Activated naive CD4-positive, alpha-beta T cell treated with anti-CD3 and anti-CD28 coated beads, Interleukin-2, amount 50 U/mL, for 72 hours (primary cell): ENCODE measurements at regions not wholly inside any gene's neighbourhood (a gene's known extent, or its start where the extent isn't known, plus 50 kb on each side); places are given as distances from the start of the nearest gene placed in this dataset.

Source experiments
- ATAC-seq, 2 donors: fragments of 150-1000 bp; cut with Tn5 transposase; 2 replicates each; pipeline ENCODE4 v1.10.0; 2021; ENCODE audit warnings: mild to moderate bottlenecking in 2 of 2, moderate library complexity in 2 of 2
- DNase-seq, 2 donors: peaks; one replicate each; pipeline ENCODE4 v3.0.0; 2021 to 2022; ENCODE audit warnings: low spot score in 2 of 2
- H3K27ac Mint-ChIP-seq, 2 donors: one replicate each; pipeline ENCODE4 v1.8.0; 2022; ENCODE audit warnings: mild to moderate bottlenecking in 2 of 2, mixed read lengths in 2 of 2
- H3K36me3 Mint-ChIP-seq, 2 donors: one replicate each; pipeline ENCODE4 v1.8.0; 2022; ENCODE audit warnings: mixed read lengths in 2 of 2
- H3K9me3 Mint-ChIP-seq, 2 donors: one replicate each; pipeline ENCODE4 v1.8.0; 2022; ENCODE audit warnings: mixed read lengths in 2 of 2

DNA sequence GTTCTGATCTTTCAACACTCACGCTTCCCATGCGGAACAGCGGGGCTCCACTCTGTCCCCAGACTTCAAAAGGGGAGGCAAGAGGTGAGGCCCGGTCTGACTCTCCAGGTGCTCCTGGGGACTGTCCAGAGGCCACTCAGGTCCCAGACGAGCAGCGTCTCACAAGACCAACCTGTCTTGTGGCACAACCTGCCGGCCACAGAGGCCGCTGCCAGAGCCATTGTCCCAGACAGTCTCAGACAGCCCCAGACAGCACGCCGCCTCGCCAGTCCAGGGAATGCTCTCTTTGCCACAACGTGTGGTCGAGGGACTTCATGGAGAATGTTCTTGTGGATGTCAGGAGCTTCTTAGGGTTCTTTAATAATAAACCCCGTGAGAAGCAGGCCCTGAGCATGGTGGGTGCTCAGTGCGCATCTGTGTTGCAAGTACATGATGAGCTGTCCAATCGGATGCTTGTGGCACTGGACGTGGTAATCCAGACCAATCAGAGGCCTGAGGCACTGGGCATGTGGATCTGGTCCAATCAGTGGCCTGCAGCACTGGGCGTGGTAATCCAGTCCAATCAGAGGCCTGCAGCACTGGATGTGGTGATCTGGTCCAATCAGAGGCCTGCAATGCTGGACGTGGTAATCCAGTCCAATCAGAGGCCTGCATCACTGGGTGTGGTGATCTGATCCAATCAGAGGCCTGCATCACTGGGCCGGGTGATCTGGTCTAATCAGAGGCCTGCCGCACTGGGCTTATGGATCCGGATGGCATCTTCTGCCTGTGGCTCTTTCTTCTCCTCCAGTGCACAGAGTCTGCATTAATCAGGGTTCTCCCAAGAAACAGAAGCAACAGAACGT, 76.4 kb downstream of the TMEM18 start:
- Mint-ChIP-seq H3K27ac (no peak overlapping the region), H3K36me3 (no peaks in the 10 kb centered on the region), H3K9me3 (no peaks in the 10 kb centered on the region)
- no peak for ATAC-seq
- no peak for DNase-seq

DNA sequence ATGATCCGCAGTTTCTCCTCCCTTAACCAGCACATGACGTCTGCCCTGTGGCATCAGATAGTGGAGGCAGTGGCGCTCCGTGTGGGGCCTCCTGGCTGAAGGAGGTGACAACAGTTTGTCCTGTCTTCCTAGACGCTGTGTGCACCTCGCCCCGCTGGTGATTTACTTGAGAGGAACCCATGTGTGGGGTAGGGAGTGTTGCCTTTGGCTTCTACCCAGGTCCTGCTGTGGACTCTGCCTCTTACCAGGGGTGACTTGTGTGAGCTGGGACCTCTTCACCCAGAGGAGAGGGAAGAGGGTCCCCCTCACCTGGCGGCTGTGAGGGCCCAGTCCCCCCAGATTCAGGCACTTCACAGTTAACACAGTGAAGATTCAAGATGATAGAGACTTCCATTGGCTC, 77.6 kb downstream of the TMEM18 start:
- DNase-seq (no peak), ATAC-seq (no peak)
- H3K27ac Mint-ChIP-seq = no peak overlapping the region
- no peaks in the 10 kb centered on the region for H3K9me3 Mint-ChIP-seq
- no peaks in the 10 kb centered on the region for H3K36me3 Mint-ChIP-seq

DNA sequence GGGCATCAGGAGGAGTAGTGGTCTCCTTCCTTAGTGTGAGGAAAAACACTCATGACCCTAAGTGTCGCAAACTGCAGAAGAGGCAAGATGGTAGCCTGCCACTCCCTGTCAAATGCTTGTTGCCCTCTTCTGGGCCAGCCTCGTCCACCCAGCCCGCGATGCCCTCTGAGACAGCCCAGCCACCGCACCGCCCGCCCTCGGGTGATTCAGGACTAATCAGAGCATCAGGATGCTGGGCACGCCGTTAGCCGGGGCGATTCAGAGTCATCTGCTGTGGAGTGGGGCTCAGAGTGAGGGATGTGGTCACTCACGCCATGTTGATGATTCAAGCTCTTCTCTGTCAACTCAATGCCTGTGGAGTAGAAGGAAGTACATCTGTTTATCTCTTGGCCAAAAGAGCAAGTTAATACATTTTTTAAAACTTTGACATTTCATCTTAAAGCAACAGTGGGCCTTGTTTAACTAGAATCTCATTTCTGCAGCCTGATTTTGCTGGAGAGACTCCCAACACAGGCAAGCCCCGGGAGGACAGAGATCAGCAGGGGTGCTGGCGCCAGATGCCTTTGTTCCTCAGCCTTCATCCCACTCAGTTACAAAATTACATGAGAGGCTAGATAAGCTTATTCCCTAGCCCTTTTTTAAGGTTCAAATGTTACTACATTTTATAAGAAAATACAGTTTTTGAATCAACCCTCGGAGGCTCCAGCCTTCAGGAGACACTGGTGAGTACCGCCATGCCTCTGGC, 79.0 kb downstream of the TMEM18 start:
- ATAC-seq = no peak
- no peak for DNase-seq
- Mint-ChIP-seq H3K9me3 (no peaks in the 10 kb centered on the region), H3K27ac (no peak overlapping the region), H3K36me3 (no peaks in the 10 kb centered on the region)

DNA sequence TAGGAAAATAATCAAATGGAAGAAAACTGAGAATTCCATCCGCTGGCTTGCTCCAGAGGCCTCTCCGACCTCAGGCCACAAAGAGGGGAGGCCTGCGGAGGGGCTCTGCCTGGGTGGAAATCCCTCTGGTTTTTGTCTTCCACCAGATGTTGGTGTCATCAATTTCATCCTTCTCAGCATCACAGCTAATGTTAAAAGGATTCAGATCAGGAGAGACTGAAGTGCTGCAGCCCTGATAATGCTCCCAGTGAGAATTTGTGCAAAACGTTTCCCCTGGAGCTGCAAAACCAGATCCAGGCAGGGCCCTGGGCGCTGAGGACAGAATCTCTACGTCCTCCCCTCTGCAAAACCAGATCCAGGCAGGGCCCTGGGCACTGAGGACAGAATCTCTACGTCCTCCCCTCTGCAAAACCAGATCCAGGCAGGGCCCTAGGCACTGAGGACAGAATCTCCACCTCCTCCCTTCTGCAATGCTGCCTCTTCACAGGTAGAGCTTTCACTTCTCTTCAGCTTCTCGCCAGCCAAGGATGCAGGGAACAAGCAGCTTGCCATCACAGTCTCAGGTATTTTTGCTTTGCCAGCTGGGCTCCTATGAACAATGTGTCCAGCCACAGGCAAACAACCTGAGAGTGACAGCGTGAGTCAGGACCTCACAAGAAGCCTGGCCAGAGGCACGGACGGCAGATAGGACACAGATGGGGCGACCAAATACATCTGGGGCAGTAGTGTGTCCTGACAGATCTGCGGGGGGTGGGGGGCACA, 81.2 kb downstream of the TMEM18 start:
- Mint-ChIP-seq H3K36me3 (no peaks in the 10 kb centered on the region), H3K9me3 (no peaks in the 10 kb centered on the region), H3K27ac (no peak overlapping the region)
- no peak for DNase-seq
- ATAC-seq = no peak

DNA sequence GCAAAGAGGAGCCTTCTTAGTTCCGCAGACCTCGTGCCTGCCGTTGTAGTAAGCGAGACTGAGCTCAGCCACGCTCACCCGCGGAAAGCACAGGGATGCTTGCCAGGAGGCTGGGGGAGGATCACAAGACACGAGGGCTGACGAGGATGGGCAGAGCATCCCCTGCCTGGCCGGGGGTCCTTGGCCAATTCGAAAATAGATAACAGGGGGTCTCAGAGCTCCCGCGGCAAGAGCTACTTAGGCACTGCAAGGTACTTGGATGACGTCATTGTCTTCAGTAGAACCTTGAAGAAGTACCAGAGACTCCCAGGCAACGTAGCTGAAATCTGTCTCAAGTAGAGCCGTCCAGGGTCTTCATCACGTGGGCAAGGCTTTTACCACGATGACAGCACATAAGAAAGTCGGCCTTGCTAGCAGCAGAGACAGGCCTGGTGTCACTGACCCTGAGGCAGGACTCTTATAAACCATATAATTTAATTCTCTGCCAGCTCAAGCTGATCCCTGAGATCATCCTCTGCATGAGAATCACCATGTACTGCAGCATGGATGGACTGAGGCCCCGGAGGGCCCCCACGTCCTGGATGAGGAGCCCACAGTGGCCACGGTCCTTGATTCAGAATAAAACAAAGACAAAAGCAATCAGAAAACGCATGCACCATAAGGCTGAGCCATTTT, 81.9 kb downstream of the TMEM18 start:
- Mint-ChIP-seq H3K9me3 (no peaks in the 10 kb centered on the region), H3K27ac (no peak overlapping the region), H3K36me3 (no peaks in the 10 kb centered on the region)
- DNase-seq = no peak
- no peak for ATAC-seq

DNA sequence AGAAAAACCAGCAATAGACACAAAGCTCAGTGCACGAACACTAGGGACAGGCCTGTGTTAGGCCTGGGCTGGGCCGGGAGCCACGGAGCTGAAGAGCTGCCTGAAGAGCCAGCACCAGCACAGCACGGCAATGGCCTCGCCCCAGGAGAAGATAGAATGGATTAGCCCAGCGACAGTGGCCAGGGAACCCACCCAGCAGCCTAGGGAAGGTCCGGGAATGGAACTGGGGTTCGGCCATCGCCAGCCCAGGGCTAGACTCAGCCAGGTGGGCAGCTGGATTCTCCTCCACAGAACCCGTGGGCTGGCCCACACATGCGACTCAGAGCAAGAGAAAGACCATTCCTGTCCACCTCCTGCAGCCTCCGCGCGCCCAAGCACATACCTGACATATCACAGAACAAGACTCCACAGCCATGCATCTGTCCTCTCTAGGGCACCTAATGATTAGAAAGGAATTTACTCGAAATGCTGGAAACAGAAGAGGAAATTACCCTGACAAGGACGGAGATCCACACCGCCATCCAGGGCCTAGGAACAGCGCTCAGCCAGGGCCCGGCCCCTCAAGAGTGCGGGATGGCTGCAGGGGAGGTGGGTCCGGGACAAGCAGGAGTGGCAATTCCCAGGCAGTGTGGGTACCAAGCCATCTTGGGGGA, 82.8 kb downstream of the TMEM18 start:
- H3K9me3 Mint-ChIP-seq = no peaks in the 10 kb centered on the region
- no peak overlapping the region for H3K27ac Mint-ChIP-seq
- no peaks in the 10 kb centered on the region for H3K36me3 Mint-ChIP-seq
- DNase-seq (no peak), ATAC-seq (no peak)

GRCh38 chr2:593356-594026, 83.7 kb downstream of the TMEM18 start:
- H3K9me3 Mint-ChIP-seq = no peaks in the 10 kb centered on the region
- H3K36me3 Mint-ChIP-seq = no peaks in the 10 kb centered on the region
- ATAC-seq = no peak
- H3K27ac Mint-ChIP-seq = no peak overlapping the region
- DNase-seq = no peak

DNA sequence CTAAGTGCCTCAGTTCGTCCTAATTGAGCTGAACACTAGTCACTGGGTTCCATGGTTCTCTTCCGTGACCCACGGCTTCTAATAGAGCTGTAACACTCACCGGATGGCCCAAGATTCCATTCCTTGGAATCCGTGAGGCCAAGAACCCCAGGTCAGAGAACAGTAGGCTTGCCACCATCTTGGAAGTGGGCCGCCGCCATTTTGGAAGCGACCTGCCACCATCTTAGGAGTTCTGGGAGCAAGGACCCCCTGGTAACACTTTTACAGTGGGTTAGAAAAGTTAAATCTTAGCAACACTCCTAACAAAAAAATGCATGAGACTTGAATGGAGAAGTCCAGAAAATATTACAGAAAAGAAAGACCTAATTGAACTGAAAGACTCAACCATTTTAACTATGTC, 84.5 kb downstream of the TMEM18 start:
- Mint-ChIP-seq H3K36me3 (no peaks in the 10 kb centered on the region), H3K27ac (no peak overlapping the region), H3K9me3 (no peaks in the 10 kb centered on the region)
- ATAC-seq (no peak), DNase-seq (no peak)

GRCh38 chr2:590214-591175, 86.7 kb downstream of the TMEM18 start:
- H3K27ac Mint-ChIP-seq = no peak overlapping the region
- H3K9me3 Mint-ChIP-seq = no peaks in the 10 kb centered on the region
- no peak for DNase-seq
- ATAC-seq = no peak
- no peaks in the 10 kb centered on the region for H3K36me3 Mint-ChIP-seq

GRCh38 chr2:589281-590130, 87.7 kb downstream of the TMEM18 start:
- H3K36me3 Mint-ChIP-seq = no peaks in the 10 kb centered on the region
- ATAC-seq (no peak), DNase-seq (no peak)
- no peaks in the 10 kb centered on the region for H3K9me3 Mint-ChIP-seq
- H3K27ac Mint-ChIP-seq = no peak overlapping the region

DNA sequence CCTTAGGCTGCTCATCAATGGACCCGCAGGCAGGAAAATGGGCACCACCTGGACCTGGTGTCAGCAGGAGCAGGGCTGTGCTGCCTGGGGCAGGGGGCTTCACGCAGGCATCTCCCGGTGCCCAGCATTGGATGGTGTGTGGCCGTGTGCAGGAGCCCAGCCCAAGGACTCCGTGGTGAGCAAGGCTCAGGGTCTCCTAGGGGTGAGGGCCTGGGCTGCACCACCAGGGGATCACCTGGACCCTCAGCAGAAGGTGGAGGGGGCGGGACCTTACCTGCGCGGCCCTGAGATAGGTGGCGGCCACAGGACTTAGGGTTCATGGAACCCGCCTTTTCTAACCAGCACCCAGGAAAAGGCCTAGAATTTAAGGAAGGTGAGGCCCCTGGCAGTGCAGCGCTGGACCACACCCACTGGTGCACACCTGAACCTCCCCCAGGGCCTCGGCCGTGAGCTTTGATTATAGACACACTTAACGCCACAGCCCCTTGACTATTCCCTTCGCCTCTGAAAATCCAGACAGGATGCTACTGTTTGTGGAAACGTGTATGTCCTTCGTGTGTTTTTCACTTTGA, 89.0 kb downstream of the TMEM18 start:
- ATAC-seq = no peak
- no peak overlapping the region for H3K27ac Mint-ChIP-seq
- H3K9me3 Mint-ChIP-seq = no peaks in the 10 kb centered on the region
- H3K36me3 Mint-ChIP-seq = no peaks in the 10 kb centered on the region
- DNase-seq = no peak

GRCh38 chr2:587087-587960, 89.9 kb downstream of the TMEM18 start:
- Mint-ChIP-seq H3K27ac (no peak overlapping the region), H3K36me3 (no peaks in the 10 kb centered on the region), H3K9me3 (no peaks in the 10 kb centered on the region)
- no peak for ATAC-seq
- no peak for DNase-seq

- DNase-seq (no peak), ATAC-seq (no peak)
- Mint-ChIP-seq H3K36me3 (no peaks in the 10 kb centered on the region), H3K27ac (no peak overlapping the region), H3K9me3 (no peaks in the 10 kb centered on the region)
Measured at GRCh38 chr2:586641-587076, 90.5 kb downstream of the TMEM18 start.
